CD4-positive, CD25-positive, alpha-beta regulatory T cell (primary cell): ENCODE measurements at regions not wholly inside any gene's neighbourhood (a gene's known extent, or its start where the extent isn't known, plus 50 kb on each side); places are given as distances from the start of the nearest gene placed in this dataset.

ENCODE experiments used
- ATAC-seq, 2 donors: fragments of 150-1000 bp; cut with Tn5 transposase; one replicate each; pipeline ENCODE4 v1.10.0; 2021; ENCODE audit warnings: low read depth in 2 of 2, moderate number of reproducible peaks in 2 of 2, moderate library complexity in 1 of 2
- DNase-seq, 3 donors: peaks; one replicate each; pipeline versions ENCODE4 v3.0.0 to v3.0.0-alpha.2; 2012 to 2022; ENCODE audit warnings: mixed read lengths in 1 of 3
- H3K27ac ChIP-seq: one replicate; pipeline ENCODE4 v1.7.0; 2013; ENCODE audit warnings: mild to moderate bottlenecking, low read length; ENCODE audit not compliant: insufficient read depth, poor library complexity, severe bottlenecking
- H3K27me3 ChIP-seq: one replicate; pipeline ENCODE4 v1.7.0; 2013; ENCODE audit warnings: low read length; ENCODE audit not compliant: control insufficient read depth, insufficient read depth
- H3K36me3 ChIP-seq: one replicate; pipeline ENCODE4 v1.7.0; 2013; ENCODE audit warnings: mild to moderate bottlenecking, low read length, moderate library complexity; ENCODE audit not compliant: control insufficient read depth, insufficient read depth
- H3K4me1 ChIP-seq: 2 replicates; pipeline ENCODE4 v1.7.0; 2013; ENCODE audit warnings: mild to moderate bottlenecking, low read length; ENCODE audit not compliant: insufficient read depth, control insufficient read depth, poor library complexity, severe bottlenecking
- H3K4me3 ChIP-seq: one replicate; pipeline ENCODE4 v1.7.0; 2013; ENCODE audit warnings: low read depth, mild to moderate bottlenecking, low read length, moderate library complexity
- H3K9me3 ChIP-seq, 2 experiments: 1 replicate in 1 of 2; 2 replicates in 1 of 2; pipeline ENCODE4 v1.7.0; 2013; ENCODE audit warnings: low read length in 2 of 2, mild to moderate bottlenecking in 1 of 2, moderate library complexity in 1 of 2; ENCODE audit not compliant: control insufficient read depth in 2 of 2
- H3K27ac Mint-ChIP-seq, 3 donors: one replicate each; pipeline ENCODE4 v1.8.0; 2020 to 2022; ENCODE audit warnings: mild to moderate bottlenecking in 3 of 3, mixed read lengths in 3 of 3, moderate library complexity in 2 of 3
- H3K27me3 Mint-ChIP-seq: one replicate; pipeline ENCODE4 v1.8.0; 2022; ENCODE audit warnings: mild to moderate bottlenecking, mixed read lengths
- H3K36me3 Mint-ChIP-seq: one replicate; pipeline ENCODE4 v1.8.0; 2020; ENCODE audit warnings: mixed read lengths
- H3K4me1 Mint-ChIP-seq, 4 donors: one replicate each; pipeline ENCODE4 v1.8.0; 2020 to 2022; ENCODE audit warnings: mixed read lengths in 4 of 4, mild to moderate bottlenecking in 1 of 4
- H3K4me3 Mint-ChIP-seq, 4 donors: one replicate each; pipeline ENCODE4 v1.8.0; 2020 to 2022; ENCODE audit warnings: mild to moderate bottlenecking in 4 of 4, mixed read lengths in 4 of 4, moderate library complexity in 3 of 4
- H3K9me3 Mint-ChIP-seq, 7 donors: one replicate each; pipeline ENCODE4 v1.8.0; 2020 to 2022; ENCODE audit warnings: mixed read lengths in 7 of 7, mild to moderate bottlenecking in 3 of 7, moderate library complexity in 2 of 7

DNA sequence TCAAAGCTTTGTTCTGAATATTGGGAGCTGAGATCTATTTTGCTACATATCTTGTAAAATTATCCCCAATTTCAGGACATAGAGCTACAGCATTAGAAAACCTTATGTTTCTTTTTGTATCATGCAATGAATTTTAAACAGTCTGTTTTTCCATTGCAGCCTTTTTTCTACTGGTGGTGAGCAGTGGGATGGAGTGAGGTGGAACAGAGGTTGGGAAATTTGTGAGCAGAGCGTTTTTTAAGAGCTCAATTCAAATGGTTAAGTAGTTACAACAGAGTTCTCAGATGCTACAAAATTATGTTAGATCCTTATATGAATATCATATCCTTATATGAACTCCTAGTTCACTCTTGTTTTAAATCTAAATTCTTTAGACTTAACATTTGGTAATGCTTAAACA lies 139.0 kb upstream of the PLEKHG7 start:
- peaks cover 0 to 14% (median 14%) of the 10 kb centered on the region in 4 donors for H3K4me1 Mint-ChIP-seq

GRCh38 chr12:92562063-92562734 lies 140.6 kb upstream of the PLEKHG7 start:
- no peaks in the 10 kb centered on the region for H3K36me3 Mint-ChIP-seq
- ATAC-seq (no peak), DNase-seq (no peak)
- Histone ChIP-seq H3K9me3 (no peaks in the 10 kb centered on the region), H3K4me3 (no peak overlapping the region), H3K36me3 (no peaks in the 10 kb centered on the region), H3K27me3 (no peaks in the 10 kb centered on the region), H3K4me1 (peaks cover 4% of the 10 kb centered on the region), H3K27ac (no peak overlapping the region)
- H3K4me3 Mint-ChIP-seq: no peak overlapping the region
- peaks cover 0 to 14% (median 12%) of the 10 kb centered on the region in 4 donors for H3K4me1 Mint-ChIP-seq
- H3K27me3 Mint-ChIP-seq: no peaks in the 10 kb centered on the region
- H3K27ac Mint-ChIP-seq: no peak overlapping the region
- peaks cover 0 to 13% (median 3%) of the 10 kb centered on the region in 7 donors for H3K9me3 Mint-ChIP-seq

More for the DNA sequence above, 139.0 kb upstream of the PLEKHG7 start:
- Histone ChIP-seq H3K36me3 (no peaks in the 10 kb centered on the region), H3K27me3 (no peaks in the 10 kb centered on the region), H3K9me3 (no peaks in the 10 kb centered on the region), H3K4me1 (no peaks in the 10 kb centered on the region), H3K27ac (no peak overlapping the region), H3K4me3 (no peak overlapping the region)
- Mint-ChIP-seq H3K27ac (no peak overlapping the region), H3K9me3 (peaks cover 0 to 15% (median 3%) of the 10 kb centered on the region in 7 donors), H3K27me3 (no peaks in the 10 kb centered on the region), H3K4me3 (no peak overlapping the region), H3K36me3 (no peaks in the 10 kb centered on the region)
- ATAC-seq (no peak), DNase-seq (no peak)

GRCh38 chr12:92561543-92561899 lies 141.3 kb upstream of the PLEKHG7 start:
- H3K4me1 ChIP-seq: peaks cover 9% of the 10 kb centered on the region
- H3K27ac ChIP-seq: no peak overlapping the region
- peaks cover 0 to 8% (median 3%) of the 10 kb centered on the region in 7 donors for H3K9me3 Mint-ChIP-seq
- H3K4me1 Mint-ChIP-seq: peaks cover 1 to 19% (median 17%) of the 10 kb centered on the region in 4 donors
- H3K36me3 ChIP-seq: no peaks in the 10 kb centered on the region
- ATAC-seq (no peak), DNase-seq (no peak)
- H3K9me3 ChIP-seq: no peaks in the 10 kb centered on the region
- no peak overlapping the region for H3K27ac Mint-ChIP-seq
- H3K36me3 Mint-ChIP-seq: no peaks in the 10 kb centered on the region
- H3K4me3 Mint-ChIP-seq: no peak overlapping the region
- H3K4me3 ChIP-seq: no peak overlapping the region
- H3K27me3 ChIP-seq: no peaks in the 10 kb centered on the region
- H3K27me3 Mint-ChIP-seq: no peaks in the 10 kb centered on the region

DNA sequence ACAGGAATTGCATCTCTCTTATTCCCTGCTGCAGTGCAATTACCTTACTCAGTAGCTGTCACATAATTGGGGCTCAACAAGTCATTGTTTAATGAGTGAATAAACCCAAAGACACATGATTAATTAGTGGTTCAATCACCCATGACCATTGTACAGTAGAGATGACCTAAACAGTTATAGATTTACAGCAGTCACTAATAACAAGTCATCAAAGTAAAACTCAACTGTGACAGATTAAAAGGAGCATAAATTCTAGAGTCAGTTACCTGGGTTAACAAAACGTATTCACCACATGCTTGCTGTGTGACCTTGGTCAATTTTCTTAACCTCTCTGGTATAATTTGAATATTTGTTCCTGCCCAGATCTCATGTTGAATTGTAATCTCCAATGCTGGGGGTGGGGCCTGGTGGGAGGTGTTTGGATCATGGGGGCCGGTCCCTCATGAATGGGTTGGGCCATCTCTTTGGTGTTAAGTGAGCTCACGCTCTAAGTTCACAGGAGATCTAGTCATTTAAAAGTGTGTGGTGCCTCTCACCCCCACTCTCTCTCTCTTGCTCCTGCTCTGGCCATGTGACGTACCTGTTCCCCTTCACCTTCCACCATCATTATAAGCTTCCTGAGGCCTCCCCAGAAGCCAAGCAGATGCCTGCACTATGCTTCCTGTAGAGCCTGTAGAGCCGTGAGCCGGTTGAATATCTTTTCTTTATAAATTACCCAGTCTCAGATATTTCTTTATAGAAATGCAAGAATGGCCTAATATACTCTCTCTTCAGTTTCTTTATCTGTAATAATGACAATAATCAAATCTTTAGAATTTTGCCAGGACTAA lies 141.9 kb upstream of the PLEKHG7 start:
- peak overlapping the region in 1 of 3 donors; percentile 16 for H3K27ac Mint-ChIP-seq

DNA sequence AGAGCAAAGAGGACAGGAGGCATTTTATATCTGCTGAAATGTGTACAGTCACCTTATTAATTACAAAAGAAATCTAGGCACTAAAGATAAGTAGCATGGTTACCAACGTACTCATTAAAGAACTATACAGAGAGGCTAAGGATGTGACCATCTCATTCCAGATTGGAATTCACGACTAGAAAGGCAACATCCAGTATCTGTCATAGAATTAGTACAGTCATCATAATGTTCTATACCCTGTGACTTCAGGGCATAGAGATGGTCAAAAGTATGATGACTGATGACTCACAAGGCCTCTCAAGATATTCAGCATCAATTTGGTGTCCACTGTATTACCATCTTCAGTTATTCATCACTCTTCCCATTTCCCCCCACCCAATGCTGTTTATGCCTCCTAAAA lies 144.0 kb upstream of the PLEKHG7 start:
- Mint-ChIP-seq H3K4me3 (no peak overlapping the region), H3K36me3 (no peaks in the 10 kb centered on the region), H3K27ac (peak overlapping the region in 2 of 3 donors; percentile 20 to 54)

More for the DNA sequence above, 141.9 kb upstream of the PLEKHG7 start:
- Mint-ChIP-seq H3K4me3 (peak overlapping the region in 1 of 4 donors; percentile 11), H3K4me1 (peaks cover 7 to 24% (median 20%) of the 10 kb centered on the region in 4 donors), H3K9me3 (peaks cover 0 to 8% (median 3%) of the 10 kb centered on the region in 7 donors), H3K36me3 (no peaks in the 10 kb centered on the region), H3K27me3 (no peaks in the 10 kb centered on the region)
- no peak overlapping the region for H3K27ac ChIP-seq
- H3K4me1 ChIP-seq: peaks cover 15% of the 10 kb centered on the region
- no peaks in the 10 kb centered on the region for H3K9me3 ChIP-seq
- no peak overlapping the region for H3K4me3 ChIP-seq
- H3K36me3 ChIP-seq: no peaks in the 10 kb centered on the region
- ATAC-seq: no peak
- H3K27me3 ChIP-seq: no peaks in the 10 kb centered on the region
- DNase-seq: no peak

GRCh38 chr12:92558215-92558773 lies 144.5 kb upstream of the PLEKHG7 start:
- no peak for DNase-seq
- Histone ChIP-seq H3K9me3 (no peaks in the 10 kb centered on the region), H3K27ac (no peak overlapping the region), H3K36me3 (no peaks in the 10 kb centered on the region), H3K4me3 (peak overlapping the region; percentile 11), H3K27me3 (no peaks in the 10 kb centered on the region), H3K4me1 (peaks cover 23% of the 10 kb centered on the region)
- peak overlapping the region in 1 of 4 donors; percentile 15 for H3K4me3 Mint-ChIP-seq
- no peak for ATAC-seq
- peaks cover 16 to 36% (median 26%) of the 10 kb centered on the region in 4 donors for H3K4me1 Mint-ChIP-seq
- peak overlapping the region; percentile 20 to 54 (median 52) for H3K27ac Mint-ChIP-seq
- H3K9me3 Mint-ChIP-seq: peaks cover 0 to 4% (median 0%) of the 10 kb centered on the region in 7 donors
- H3K36me3 Mint-ChIP-seq: no peaks in the 10 kb centered on the region
- H3K27me3 Mint-ChIP-seq: no peaks in the 10 kb centered on the region

More for the DNA sequence above, 144.0 kb upstream of the PLEKHG7 start:
- H3K4me1 ChIP-seq: peaks cover 23% of the 10 kb centered on the region
- no peak overlapping the region for H3K4me3 ChIP-seq
- ATAC-seq (no peak), DNase-seq (no peak)
- no peaks in the 10 kb centered on the region for H3K27me3 Mint-ChIP-seq
- no peak overlapping the region for H3K27ac ChIP-seq
- H3K36me3 ChIP-seq: no peaks in the 10 kb centered on the region
- peaks cover 16 to 36% (median 26%) of the 10 kb centered on the region in 4 donors for H3K4me1 Mint-ChIP-seq
- no peaks in the 10 kb centered on the region for H3K9me3 ChIP-seq
- no peaks in the 10 kb centered on the region for H3K27me3 ChIP-seq
- peaks cover 0 to 4% (median 0%) of the 10 kb centered on the region in 7 donors for H3K9me3 Mint-ChIP-seq

DNA sequence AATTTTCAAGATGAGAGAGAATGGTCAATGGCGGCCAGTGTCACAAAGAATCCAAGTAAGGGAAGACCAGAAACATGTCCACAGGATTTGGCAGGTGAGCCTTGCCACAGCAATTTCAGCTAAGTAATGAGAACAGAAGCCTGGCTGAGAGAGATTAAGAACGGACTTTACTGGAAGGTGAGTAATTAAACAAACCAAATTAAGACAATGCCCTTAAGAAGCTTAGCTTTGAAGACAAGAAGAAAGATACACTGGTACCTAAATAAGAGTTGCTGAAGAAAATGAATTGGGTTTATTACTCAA lies 145.4 kb upstream of the PLEKHG7 start:
- Histone ChIP-seq H3K27me3 (no peaks in the 10 kb centered on the region), H3K9me3 (no peaks in the 10 kb centered on the region), H3K4me1 (peaks cover 23% of the 10 kb centered on the region), H3K36me3 (no peaks in the 10 kb centered on the region), H3K27ac (no peak overlapping the region), H3K4me3 (peak overlapping the region; percentile 61)
- H3K4me1 Mint-ChIP-seq: peaks cover 16 to 35% (median 24%) of the 10 kb centered on the region in 4 donors
- H3K4me3 Mint-ChIP-seq: peak overlapping the region in 3 of 4 donors; percentile 35 to 66 (median 60)
- ATAC-seq (no peak), DNase-seq (no peak)
- H3K9me3 Mint-ChIP-seq: peaks cover 0 to 4% (median 0%) of the 10 kb centered on the region in 7 donors
- H3K27ac Mint-ChIP-seq: peak overlapping the region in 2 of 3 donors; percentile 82 to 90
- no peaks in the 10 kb centered on the region for H3K36me3 Mint-ChIP-seq
- no peaks in the 10 kb centered on the region for H3K27me3 Mint-ChIP-seq
